Neutrophil (primary cell): ENCODE measurements at regions not wholly inside any gene's neighbourhood (a gene's known extent, or its start where the extent isn't known, plus 50 kb on each side); places are given as distances from the start of the nearest gene placed in this dataset.
"Not testable (repeated sequence)": the region's sequence is repeated elsewhere in the genome, so short reads cannot be mapped to it uniquely, and the experiment has no call there.

ENCODE experiments used
- H3K27ac ChIP-seq: fragments of 200-600 bp; sonication (generic); 2 replicates; pipeline ENCODE4 v1.5.1; 2016; ENCODE audit warnings: mild to moderate bottlenecking, moderate library complexity
- H3K27me3 ChIP-seq: fragments of 200-600 bp; sonication (generic); 2 replicates; pipeline ENCODE4 v1.6.0; 2016; ENCODE audit warnings: mild to moderate bottlenecking
- H3K36me3 ChIP-seq: fragments of 200-600 bp; sonication (generic); 2 replicates; pipeline ENCODE4 v1.5.1; 2017
- H3K4me1 ChIP-seq, 2 experiments: fragments of 200-600 bp in 1 of 2; sonication (generic) in 1 of 2; 1 replicate in 1 of 2; 2 replicates in 1 of 2; pipeline versions ENCODE4 v1.5.1 to v1.6.1; 2013 to 2016; ENCODE audit warnings: low read depth in 1 of 2, low read length in 1 of 2, mild to moderate bottlenecking in 1 of 2, moderate library complexity in 1 of 2; ENCODE audit not compliant: control insufficient read depth in 1 of 2, insufficient read depth in 1 of 2
- H3K4me3 ChIP-seq, 2 experiments: fragments of 200-600 bp in 1 of 2; sonication (generic) in 1 of 2; 1 replicate in 1 of 2; 2 replicates in 1 of 2; pipeline ENCODE4 v1.5.1; 2013 to 2016; ENCODE audit warnings: low read depth in 1 of 2, low read length in 1 of 2, mild to moderate bottlenecking in 1 of 2, moderate library complexity in 1 of 2
- H3K9me3 ChIP-seq: fragments of 200-600 bp; sonication (generic); 2 replicates; pipeline ENCODE4 v1.5.1; 2016
- CTCF ChIP-seq: fragments of 200-600 bp; sonication (generic); IDR thresholded peaks from 2 replicates; pipeline ENCODE4 v1.5.1; 2016; ENCODE audit warnings: antibody characterized with exemption

GRCh38 chr9:75242426-75242825, 154.1 kb downstream of the OSTF1 start:
- TF ChIP-seq CTCF = no peak
- H3K27ac ChIP-seq = no peak overlapping the region
- no peaks in the 10 kb centered on the region for H3K9me3 ChIP-seq
- H3K4me1 ChIP-seq = peaks cover 14 to 39% of the 10 kb centered on the region in 2 experiments
- H3K4me3 ChIP-seq = no peak overlapping the region
- H3K27me3 ChIP-seq = no peaks in the 10 kb centered on the region
- H3K36me3 ChIP-seq = no peaks in the 10 kb centered on the region

GRCh38 chr9:75246949-75247348, 158.6 kb downstream of the OSTF1 start:
- Histone ChIP-seq H3K4me1 (peaks cover 0 to 22% of the 10 kb centered on the region in 2 experiments), H3K36me3 (no peaks in the 10 kb centered on the region), H3K4me3 (no peak overlapping the region), H3K9me3 (no peaks in the 10 kb centered on the region), H3K27ac (no peak overlapping the region), H3K27me3 (no peaks in the 10 kb centered on the region)
- no peak for TF ChIP-seq CTCF

GRCh38 chr9:75265525-75265972, 177.2 kb downstream of the OSTF1 start:
- no peaks in the 10 kb centered on the region for H3K4me1 ChIP-seq
- H3K4me3 ChIP-seq = no peak overlapping the region
- H3K9me3 ChIP-seq = no peaks in the 10 kb centered on the region
- no peak overlapping the region for H3K27ac ChIP-seq
- H3K36me3 ChIP-seq = no peaks in the 10 kb centered on the region
- no peaks in the 10 kb centered on the region for H3K27me3 ChIP-seq
- TF ChIP-seq CTCF = peak; percentile 75

- H3K36me3 ChIP-seq = no peaks in the 10 kb centered on the region
- no peak overlapping the region for H3K27ac ChIP-seq
- H3K9me3 ChIP-seq = no peaks in the 10 kb centered on the region
- no peak overlapping the region for H3K4me3 ChIP-seq
- no peaks in the 10 kb centered on the region for H3K27me3 ChIP-seq
- no peaks in the 10 kb centered on the region for H3K4me1 ChIP-seq
- no peak for TF ChIP-seq CTCF
These were observed 180.9 kb downstream of the OSTF1 start for GRCh38 chr9:75269197-75269596.

- not testable (repeated sequence) for H3K9me3 ChIP-seq, H3K4me1 ChIP-seq, H3K4me3 ChIP-seq, H3K36me3 ChIP-seq, H3K27me3 ChIP-seq, H3K27ac ChIP-seq
These were observed 184.7 kb downstream of the OSTF1 start for GRCh38 chr9:75273055-75273454.

- TF ChIP-seq CTCF = no peak
- Histone ChIP-seq H3K27ac (no peak overlapping the region), H3K9me3 (no peaks in the 10 kb centered on the region), H3K4me3 (no peak overlapping the region), H3K36me3 (no peaks in the 10 kb centered on the region), H3K27me3 (no peaks in the 10 kb centered on the region), H3K4me1 (no peaks in the 10 kb centered on the region)
These were observed 186.5 kb downstream of the OSTF1 start for GRCh38 chr9:75274781-75275180.
